Heart left ventricle (tissue), 16 donors: ENCODE measurements at regions not wholly inside any gene's neighbourhood (a gene's known extent, or its start where the extent isn't known, plus 50 kb on each side); places are given as distances from the start of the nearest gene placed in this dataset.

ENCODE experiments used
- ATAC-seq, 4 donors: fragments of 200-7000 bp; cut with Tn5 transposase; one replicate each; pipeline ENCODE4 v1.9.1; 2020 to 2022; ENCODE audit warnings: moderate library complexity in 4 of 4, mild to moderate bottlenecking in 3 of 4, moderate number of reproducible peaks in 1 of 4
- DNase-seq, 5 donors: peaks; one replicate each; pipeline ENCODE4 v3.0.0-alpha.2; 2020
- H3K27ac ChIP-seq, 12 donors: fragments of 200-600 bp; sonication (generic) in 4 of 12; one replicate each; pipeline versions ENCODE4 v1.5.0 to v1.8.0; 2016 to 2022; ENCODE audit warnings: mild to moderate bottlenecking in 2 of 12
- H3K27me3 ChIP-seq, 9 donors: fragments of 200-600 bp; sonication (generic) in 2 of 9; one replicate each; pipeline versions ENCODE4 v1.5.1 to v1.8.0; 2016 to 2022; ENCODE audit warnings: mild to moderate bottlenecking in 3 of 9
- H3K36me3 ChIP-seq, 9 donors: fragments of 200-600 bp; sonication (generic) in 2 of 9; one replicate each; pipeline versions ENCODE4 v1.5.0 to v1.8.0; 2018 to 2022; ENCODE audit warnings: mild to moderate bottlenecking in 2 of 9
- H3K4me1 ChIP-seq, 12 donors: fragments of 200-600 bp; sonication (generic) in 4 of 12; one replicate each; pipeline versions ENCODE4 v1.5.0 to v1.8.0; 2016 to 2022; ENCODE audit warnings: mild to moderate bottlenecking in 3 of 12
- H3K4me3 ChIP-seq, 12 donors: fragments of 200-600 bp; sonication (generic) in 4 of 12; one replicate each; pipeline versions ENCODE4 v1.5.0 to v1.8.0; 2017 to 2022; ENCODE audit warnings: mild to moderate bottlenecking in 9 of 12, moderate library complexity in 4 of 12
- H3K9me3 ChIP-seq, 12 donors: fragments of 200-600 bp; sonication (generic) in 4 of 12; one replicate each; pipeline versions ENCODE4 v1.5.0 to v1.8.0; 2016 to 2022; ENCODE audit warnings: mild to moderate bottlenecking in 1 of 12
- CTCF ChIP-seq, 12 donors: fragments of 200-600 bp; sonication (generic) in 4 of 12; IDR thresholded peaks; one replicate each; pipeline versions ENCODE4 v1.5.0 to v1.8.0; 2018 to 2022; ENCODE audit warnings: antibody characterized with exemption in 12 of 12, mild to moderate bottlenecking in 5 of 12
- POLR2A ChIP-seq, 2 donors: fragments of 450-650 bp; IDR thresholded peaks; one replicate each; pipeline ENCODE4 v1.6.1; 2017; ENCODE audit warnings: antibody characterized with exemption in 2 of 2, mild to moderate bottlenecking in 2 of 2, moderate library complexity in 2 of 2
- WGBS, 4 donors: extraction: QIAGEN DNeasy Blood & Tissue Kit in 2 of 4; methylation state at CpG; one replicate each; pipeline versions ENCODE4 v1.1.5 to v1.1.7; 2013 to 2018; 5-methylcytosine and 5-hydroxymethylcytosine counted together
- intact Hi-C, 10 donors: fragments of 100-400 bp; cut with DNase I; formaldehyde crosslinking; loops; one replicate each; pipeline versions ENCODE4 v1.11.1 to v1.14.2; 2022
- donor health status: ischemic (EF 13 %, LVEDD 7.1; RV severe dilation, severe dysfunction).
- donor health status: healthy with polysubstance abuse.
- donor health status: DM: no; HTN: yes; CAD: no.
- donor health status: DM: no; HTN: no; CAD: no.
- donor health status: ischemic (EF 25% LVEDD 6.9; RV normal size, moderate dysfunction).
- donor health status: ischemic (EF 25% LVEDD 5.7; RV mildly dilated, moderate dysfunction).
- donor health status: healthy.
- donor health status: DM: yes; HTN: yes; CAD: no.
- donor health status: ischemic (EF 35%, LVEDD 5.7; RV mildly dilated, moderate dysfunction).
- donor health status: nonischemic (EF 11% LVEDD 7.7; RV severe dilation, severe dysfunction).
- donor health status: DM: yes; HTN: yes; CAD: no.
- donor health status: PGD.
- donor health status: ischemic (EF 29% LVEDD 5.4; RV normal size, mild dysfunction).
- donor health status: nonischemic (EF 23%, LVEDD 6.1; RV moderate dilation, normal function).

- H3K27ac ChIP-seq, result no peak overlapping the region
- 36 to 52% (median 39%) methylated on average over 2 of the region's 2 CpGs for WGBS, 4 donors
- intact Hi-C loops, result no loop called here
Measured at GRCh38 chr4:72991873-72992272, 77.6 kb downstream of the COX18 start.

GRCh38 chr4:72987741-72988729, 81.5 kb downstream of the COX18 start:
- TF ChIP-seq CTCF (IDR thresholded peaks at IDR 0.05) (peak in 1 of 12 donors; percentile 13), POLR2A (IDR thresholded peaks at IDR 0.05) (no peak)
- Histone ChIP-seq H3K36me3 (no peaks in the 10 kb centered on the region), H3K4me3 (no peak overlapping the region), H3K27ac (no peak overlapping the region), H3K4me1 (no peaks in the 10 kb centered on the region), H3K27me3 (peaks cover 0 to 2% (median 0%) of the 10 kb centered on the region in 9 donors), H3K9me3 (no peaks in the 10 kb centered on the region)
- intact Hi-C loops, result no loop called here
- 69 to 74% (median 72%) methylated on average over 4 of the region's 4 CpGs for WGBS, 4 donors
- DNase-seq (no peak), ATAC-seq (no peak)

More at GRCh38 chr4:72991873-72992272, 77.6 kb downstream of the COX18 start:
- no peak for DNase-seq
- no peaks in the 10 kb centered on the region for H3K4me1 ChIP-seq
- TF ChIP-seq POLR2A (IDR thresholded peaks at IDR 0.05) (no peak), CTCF (IDR thresholded peaks at IDR 0.05) (no peak)
- no peak for ATAC-seq
- H3K4me3 ChIP-seq, result no peak overlapping the region
- peaks cover 0 to 2% (median 0%) of the 10 kb centered on the region in 9 donors for H3K27me3 ChIP-seq
- no peaks in the 10 kb centered on the region for H3K9me3 ChIP-seq
- H3K36me3 ChIP-seq, result no peaks in the 10 kb centered on the region

GRCh38 chr4:72984351-72984750, 85.2 kb downstream of the COX18 start:
- Histone ChIP-seq H3K4me3 (no peak overlapping the region), H3K4me1 (no peaks in the 10 kb centered on the region), H3K9me3 (no peaks in the 10 kb centered on the region), H3K36me3 (no peaks in the 10 kb centered on the region), H3K27me3 (peaks cover 0 to under 1% (median 0%) of the 10 kb centered on the region in 9 donors), H3K27ac (no peak overlapping the region)
- DNase-seq, result no peak
- WGBS, 4 donors, result 61 to 63% (median 62%) methylated on average over 4 of the region's 4 CpGs
- intact Hi-C loops, result no loop called here
- TF ChIP-seq POLR2A (IDR thresholded peaks at IDR 0.05) (no peak), CTCF (IDR thresholded peaks at IDR 0.05) (no peak)
- no peak for ATAC-seq

- no peak for ATAC-seq
- Histone ChIP-seq H3K4me1 (no peaks in the 10 kb centered on the region), H3K27ac (no peak overlapping the region), H3K9me3 (no peaks in the 10 kb centered on the region), H3K4me3 (no peak overlapping the region), H3K36me3 (no peaks in the 10 kb centered on the region), H3K27me3 (no peaks in the 10 kb centered on the region)
- TF ChIP-seq CTCF (IDR thresholded peaks at IDR 0.05), result no peak
- no peak for TF ChIP-seq POLR2A (IDR thresholded peaks at IDR 0.05)
- DNase-seq, result no peak
- WGBS, 4 donors, result 35 to 46% (median 37%) methylated on average over 2 of the region's 2 CpGs
- intact Hi-C loops, result no loop called here
Measured at GRCh38 chr4:72983709-72984108, 85.8 kb downstream of the COX18 start.
